ENCODE measurements at regions not wholly inside any gene's neighbourhood (a gene's known extent, or its start where the extent isn't known, plus 50 kb on each side); places are given as distances from the start of the nearest gene placed in this dataset.

- no peaks in the 10 kb centered on the region for H3K27me3 ChIP-seq (replicated peaks; ENCODE audit: insufficient read depth, low read depth, low read length, poor library complexity)
- intact Hi-C loops (cut with micrococcal nuclease; ENCODE audit: unreplicated experiment), result no loop called here
- H3K27ac ChIP-seq (ENCODE audit: low read depth, low read length, poor library complexity, severe bottlenecking), result no peak overlapping the region
- no TSS peak for BruUV-seq (replicated peaks)
- POLR2A ChIA-PET (ENCODE audit: low non-redundant PET), result no interaction called here
- no peak for DNase-seq (ENCODE audit: low spot score)
- no peaks in the 10 kb centered on the region for H3K9me3 ChIP-seq (ENCODE audit: low read depth, low read length, poor library complexity, severe bottlenecking)
- no peak for TF ChIP-seq EZH2 (IDR thresholded peaks at IDR 0.05; ENCODE audit: borderline replicate concordance, low read depth, low read length, poor library complexity, severe bottlenecking)
- no peak for TF ChIP-seq CTCF (conservative IDR thresholded peaks at IDR 0.05; ENCODE audit: low read depth, low read length)
- CTCF ChIA-PET, result no interaction called here
- H3K4me1 ChIP-seq (ENCODE audit: insufficient read depth, low read length, poor library complexity, severe bottlenecking), result no peaks in the 10 kb centered on the region
- no peak overlapping the region for H3K4me3 ChIP-seq (ENCODE audit: low read depth, low read length, poor library complexity, severe bottlenecking)
- H3K36me3 ChIP-seq (ENCODE audit: insufficient read depth, low read length, poor library complexity, severe bottlenecking), result no peaks in the 10 kb centered on the region
These were observed 190.7 kb downstream of the C16orf95 start for GRCh38 chr16:87126403-87127025.

- BruUV-seq (replicated peaks), result no TSS peak
- H3K36me3 ChIP-seq (ENCODE audit: insufficient read depth, low read length, poor library complexity, severe bottlenecking), result no peaks in the 10 kb centered on the region
- no peaks in the 10 kb centered on the region for H3K4me1 ChIP-seq (ENCODE audit: insufficient read depth, low read length, poor library complexity, severe bottlenecking)
- DNase-seq (ENCODE audit: low spot score), result no peak
- H3K9me3 ChIP-seq (ENCODE audit: low read depth, low read length, poor library complexity, severe bottlenecking), result no peaks in the 10 kb centered on the region
- no peaks in the 10 kb centered on the region for H3K27me3 ChIP-seq (replicated peaks; ENCODE audit: insufficient read depth, low read depth, low read length, poor library complexity)
- no peak overlapping the region for H3K27ac ChIP-seq (ENCODE audit: low read depth, low read length, poor library complexity, severe bottlenecking)
- intact Hi-C loops (cut with micrococcal nuclease; ENCODE audit: unreplicated experiment), result no loop called here
- ChIA-PET POLR2A (ENCODE audit: low non-redundant PET) (no interaction called here), CTCF (no interaction called here)
- no peak for TF ChIP-seq CTCF (conservative IDR thresholded peaks at IDR 0.05; ENCODE audit: low read depth, low read length)
- no peak for TF ChIP-seq EZH2 (IDR thresholded peaks at IDR 0.05; ENCODE audit: borderline replicate concordance, low read depth, low read length, poor library complexity, severe bottlenecking)
- H3K4me3 ChIP-seq (ENCODE audit: low read depth, low read length, poor library complexity, severe bottlenecking), result no peak overlapping the region
These were observed 190.0 kb downstream of the C16orf95 start for GRCh38 chr16:87127061-87127765.

DNA sequence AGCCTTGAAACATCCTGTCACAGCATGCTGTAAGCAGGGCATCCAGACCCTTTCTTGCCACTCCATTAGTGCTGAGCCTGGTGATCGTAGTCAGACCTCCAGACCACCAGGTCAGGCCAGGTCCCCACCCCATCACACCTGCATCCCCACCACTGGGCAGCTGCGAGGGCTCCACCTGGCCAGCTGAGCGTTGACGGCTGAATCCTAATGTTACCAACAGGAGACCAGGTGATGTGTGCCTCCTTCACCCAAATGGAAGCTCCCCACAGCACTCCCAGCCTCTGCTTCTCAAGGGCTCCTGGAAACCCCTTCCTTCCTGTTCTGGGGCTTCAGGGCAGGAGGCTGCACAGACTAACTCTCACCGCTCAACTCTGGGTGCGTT, 189.4 kb downstream of the C16orf95 start:
- ChIA-PET CTCF (no interaction called here), POLR2A (ENCODE audit: low non-redundant PET) (no interaction called here)
- Histone ChIP-seq H3K36me3 (ENCODE audit: insufficient read depth, low read length, poor library complexity, severe bottlenecking) (no peaks in the 10 kb centered on the region), H3K4me1 (ENCODE audit: insufficient read depth, low read length, poor library complexity, severe bottlenecking) (no peaks in the 10 kb centered on the region), H3K27ac (ENCODE audit: low read depth, low read length, poor library complexity, severe bottlenecking) (no peak overlapping the region), H3K4me3 (ENCODE audit: low read depth, low read length, poor library complexity, severe bottlenecking) (no peak overlapping the region), H3K9me3 (ENCODE audit: low read depth, low read length, poor library complexity, severe bottlenecking) (no peaks in the 10 kb centered on the region), H3K27me3 (replicated peaks; ENCODE audit: insufficient read depth, low read depth, low read length, poor library complexity) (no peaks in the 10 kb centered on the region)
- BruUV-seq (replicated peaks), result no TSS peak
- TF ChIP-seq CTCF (conservative IDR thresholded peaks at IDR 0.05; ENCODE audit: low read depth, low read length) (no peak), EZH2 (IDR thresholded peaks at IDR 0.05; ENCODE audit: borderline replicate concordance, low read depth, low read length, poor library complexity, severe bottlenecking) (no peak)
- intact Hi-C loops (cut with micrococcal nuclease; ENCODE audit: unreplicated experiment), result no loop called here
- no peak for DNase-seq (ENCODE audit: low spot score)
